GM12878 (cell line): ENCODE measurements at regions not wholly inside any gene's neighbourhood (a gene's known extent, or its start where the extent isn't known, plus 50 kb on each side); places are given as distances from the start of the nearest gene placed in this dataset.
A peak's percentile ranks its signal among the peaks of the same experiment; 100 is the strongest.

Source experiments
- CBX5 ChIP-seq: sonication (generic); IDR thresholded peaks from 2 replicates; pipeline ENCODE4 v1.6.1; 2016; ENCODE audit warnings: low read depth, moderate library complexity, mild to moderate bottlenecking, inconsistent platforms
- CEBPB ChIP-seq, 2 experiments: fragments of 150-350 bp in 1 of 2; IDR thresholded peaks; 2 replicates each; pipeline ENCODE4 v1.6.1; 2012 to 2014; ENCODE audit warnings: low read depth in 2 of 2, low read length in 2 of 2, borderline replicate concordance in 1 of 2, inconsistent platforms in 1 of 2
- CHD1 ChIP-seq: IDR thresholded peaks from 2 replicates; pipeline ENCODE4 v1.6.1; 2012; ENCODE audit warnings: low read depth, low read length, improper control_type of control experiment
- EGR1 ChIP-seq, 2 experiments: IDR thresholded peaks; 1 replicate in 1 of 2; 2 replicates in 1 of 2; pipeline ENCODE4 v1.6.1; 2011 to 2012; ENCODE audit warnings: low read depth in 2 of 2, low read length in 2 of 2, borderline replicate concordance in 1 of 2, mild to moderate bottlenecking in 1 of 2, moderate library complexity in 1 of 2
- HDAC2 ChIP-seq: fragments of 200-600 bp; sonication (generic); IDR thresholded peaks from 2 replicates; pipeline ENCODE4 v1.6.1; 2017
- HDAC6 ChIP-seq: fragments of 200-600 bp; sonication (generic); IDR thresholded peaks from one replicate; pipeline ENCODE4 v1.8.0; 2017; ENCODE audit warnings: antibody characterized with exemption; ENCODE audit not compliant: unreplicated experiment
- IKZF2 ChIP-seq, 2 experiments: fragments of 450-650 bp; IDR thresholded peaks; 2 replicates each; pipeline ENCODE4 v1.6.1; 2017; ENCODE audit warnings: mild to moderate bottlenecking in 2 of 2, moderate library complexity in 2 of 2
- IRF4 ChIP-seq: IDR thresholded peaks from 2 replicates; pipeline ENCODE4 v1.6.1; 2011; ENCODE audit warnings: low read depth, low read length
- JUNB ChIP-seq: IDR thresholded peaks from 2 replicates; pipeline ENCODE4 v1.6.1; 2016; ENCODE audit warnings: antibody characterized with exemption, mild to moderate bottlenecking
- LARP7 ChIP-seq: fragments of 450-650 bp; IDR thresholded peaks from 2 replicates; pipeline ENCODE4 v1.6.1; 2017; ENCODE audit warnings: mild to moderate bottlenecking
- MTA2 ChIP-seq: fragments of 450-650 bp; IDR thresholded peaks from 2 replicates; pipeline ENCODE4 v1.6.1; 2016; ENCODE audit warnings: low read depth, mild to moderate bottlenecking, moderate library complexity
- NBN ChIP-seq: fragments of 450-650 bp; IDR thresholded peaks from 2 replicates; pipeline ENCODE4 v1.6.1; 2016
- STAT1 ChIP-seq: fragments of 450-650 bp; conservative IDR thresholded peaks from 2 replicates; pipeline ENCODE4 v1.6.1; 2014; ENCODE audit warnings: antibody characterized with exemption, mild to moderate bottlenecking
- TBL1XR1 ChIP-seq: IDR thresholded peaks from 2 replicates; pipeline ENCODE4 v1.6.1; 2012; ENCODE audit warnings: low read depth, low read length, improper control_type of control experiment
- TCF12 ChIP-seq: IDR thresholded peaks from 2 replicates; pipeline ENCODE4 v1.6.1; 2011; ENCODE audit warnings: low read depth, mild to moderate bottlenecking, low read length
- TCF3 ChIP-seq: IDR thresholded peaks from 2 replicates; pipeline ENCODE4 v1.6.1; 2012; ENCODE audit warnings: low read depth, mild to moderate bottlenecking, low read length, borderline replicate concordance; ENCODE audit not compliant: insufficient read depth
- ZNF217 ChIP-seq: fragments of 450-650 bp; IDR thresholded peaks from 2 replicates; pipeline ENCODE4 v1.6.1; 2017; ENCODE audit warnings: antibody characterized with exemption, mild to moderate bottlenecking
- TF ChIP-seq, protein P1 (sequence below): fragments of 450-650 bp; conservative IDR thresholded peaks from 2 replicates; pipeline ENCODE4 v1.6.1; 2017; ENCODE audit warnings: mild to moderate bottlenecking, moderate library complexity
- TF ChIP-seq, protein P2 (sequence below): IDR thresholded peaks from 2 replicates; pipeline ENCODE4 v1.6.1; 2012; ENCODE audit warnings: mild to moderate bottlenecking, low read depth, low read length
- TF ChIP-seq, protein P3 (sequence below): IDR thresholded peaks from 2 replicates; pipeline ENCODE4 v1.6.1; 2012; ENCODE audit warnings: low read depth, low read length, improper control_type of control experiment
- TF ChIP-seq, protein P4 (sequence below): fragments of 450-650 bp; IDR thresholded peaks from 2 replicates; pipeline ENCODE4 v1.6.1; 2016; ENCODE audit warnings: mild to moderate bottlenecking
- TF ChIP-seq, protein P5 (sequence below): fragments of 450-650 bp; IDR thresholded peaks from 2 replicates; pipeline ENCODE4 v1.6.1; 2017; ENCODE audit warnings: mild to moderate bottlenecking

DNA sequence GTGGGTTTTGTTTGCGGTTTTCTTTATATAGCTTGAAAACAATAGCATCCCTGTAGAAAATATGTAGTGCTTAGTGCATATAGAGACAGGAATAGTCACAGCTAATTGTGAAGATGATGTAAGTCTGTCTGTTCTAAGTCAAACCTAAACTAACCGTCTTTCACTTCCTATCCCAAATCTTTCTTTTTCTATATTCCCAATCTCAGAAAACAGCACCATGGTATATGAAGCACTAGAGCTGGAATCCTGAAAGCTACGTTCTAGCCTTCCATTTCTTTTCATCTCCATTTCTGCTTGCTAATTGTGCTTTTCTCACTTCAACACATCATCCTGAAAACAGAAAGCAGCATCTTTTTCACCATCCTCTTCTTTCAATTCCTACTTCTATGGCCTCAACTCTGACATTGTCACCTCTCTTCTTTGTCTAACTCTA, 1235.5 kb downstream of the ROBO2 start (continued):
- TF ChIP-seq, protein P1, sequence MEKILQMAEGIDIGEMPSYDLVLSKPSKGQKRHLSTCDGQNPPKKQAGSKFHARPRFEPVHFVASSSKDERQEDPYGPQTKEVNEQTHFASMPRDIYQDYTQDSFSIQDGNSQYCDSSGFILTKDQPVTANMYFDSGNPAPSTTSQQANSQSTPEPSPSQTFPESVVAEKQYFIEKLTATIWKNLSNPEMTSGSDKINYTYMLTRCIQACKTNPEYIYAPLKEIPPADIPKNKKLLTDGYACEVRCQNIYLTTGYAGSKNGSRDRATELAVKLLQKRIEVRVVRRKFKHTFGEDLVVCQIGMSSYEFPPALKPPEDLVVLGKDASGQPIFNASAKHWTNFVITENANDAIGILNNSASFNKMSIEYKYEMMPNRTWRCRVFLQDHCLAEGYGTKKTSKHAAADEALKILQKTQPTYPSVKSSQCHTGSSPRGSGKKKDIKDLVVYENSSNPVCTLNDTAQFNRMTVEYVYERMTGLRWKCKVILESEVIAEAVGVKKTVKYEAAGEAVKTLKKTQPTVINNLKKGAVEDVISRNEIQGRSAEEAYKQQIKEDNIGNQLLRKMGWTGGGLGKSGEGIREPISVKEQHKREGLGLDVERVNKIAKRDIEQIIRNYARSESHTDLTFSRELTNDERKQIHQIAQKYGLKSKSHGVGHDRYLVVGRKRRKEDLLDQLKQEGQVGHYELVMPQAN = no peak
- TF ChIP-seq TCF12 (no peak), IKZF2 (IDR thresholded peaks at IDR 0.05) (peak; percentile 80 to 84), ZNF217 (0 out of 2 replicates have a peak, but pooled peaks have one; percentile 38), JUNB (peak; percentile 73), CEBPB (IDR thresholded peaks at IDR 0.05; ENCODE audit: borderline replicate concordance in 1 of 2, low read depth in 2 of 2, low read length in 2 of 2) (no peak), LARP7 (no peak), TBL1XR1 (no peak), EGR1 (IDR thresholded peaks at IDR 0.05; ENCODE audit: borderline replicate concordance in 1 of 2, low read depth in 2 of 2, low read length in 2 of 2) (no peak), HDAC6 (no peak), HDAC2 (no peak), CBX5 (no peak), NBN (no peak), IRF4 (no peak), TCF3 (no peak), STAT1 (no peak), MTA2 (peak; percentile 71), CHD1 (no peak)
- TF ChIP-seq, protein P2, sequence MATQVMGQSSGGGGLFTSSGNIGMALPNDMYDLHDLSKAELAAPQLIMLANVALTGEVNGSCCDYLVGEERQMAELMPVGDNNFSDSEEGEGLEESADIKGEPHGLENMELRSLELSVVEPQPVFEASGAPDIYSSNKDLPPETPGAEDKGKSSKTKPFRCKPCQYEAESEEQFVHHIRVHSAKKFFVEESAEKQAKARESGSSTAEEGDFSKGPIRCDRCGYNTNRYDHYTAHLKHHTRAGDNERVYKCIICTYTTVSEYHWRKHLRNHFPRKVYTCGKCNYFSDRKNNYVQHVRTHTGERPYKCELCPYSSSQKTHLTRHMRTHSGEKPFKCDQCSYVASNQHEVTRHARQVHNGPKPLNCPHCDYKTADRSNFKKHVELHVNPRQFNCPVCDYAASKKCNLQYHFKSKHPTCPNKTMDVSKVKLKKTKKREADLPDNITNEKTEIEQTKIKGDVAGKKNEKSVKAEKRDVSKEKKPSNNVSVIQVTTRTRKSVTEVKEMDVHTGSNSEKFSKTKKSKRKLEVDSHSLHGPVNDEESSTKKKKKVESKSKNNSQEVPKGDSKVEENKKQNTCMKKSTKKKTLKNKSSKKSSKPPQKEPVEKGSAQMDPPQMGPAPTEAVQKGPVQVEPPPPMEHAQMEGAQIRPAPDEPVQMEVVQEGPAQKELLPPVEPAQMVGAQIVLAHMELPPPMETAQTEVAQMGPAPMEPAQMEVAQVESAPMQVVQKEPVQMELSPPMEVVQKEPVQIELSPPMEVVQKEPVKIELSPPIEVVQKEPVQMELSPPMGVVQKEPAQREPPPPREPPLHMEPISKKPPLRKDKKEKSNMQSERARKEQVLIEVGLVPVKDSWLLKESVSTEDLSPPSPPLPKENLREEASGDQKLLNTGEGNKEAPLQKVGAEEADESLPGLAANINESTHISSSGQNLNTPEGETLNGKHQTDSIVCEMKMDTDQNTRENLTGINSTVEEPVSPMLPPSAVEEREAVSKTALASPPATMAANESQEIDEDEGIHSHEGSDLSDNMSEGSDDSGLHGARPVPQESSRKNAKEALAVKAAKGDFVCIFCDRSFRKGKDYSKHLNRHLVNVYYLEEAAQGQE = no peak
- TF ChIP-seq, protein P3, sequence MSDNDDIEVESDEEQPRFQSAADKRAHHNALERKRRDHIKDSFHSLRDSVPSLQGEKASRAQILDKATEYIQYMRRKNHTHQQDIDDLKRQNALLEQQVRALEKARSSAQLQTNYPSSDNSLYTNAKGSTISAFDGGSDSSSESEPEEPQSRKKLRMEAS = no peak
- TF ChIP-seq, protein P4, sequence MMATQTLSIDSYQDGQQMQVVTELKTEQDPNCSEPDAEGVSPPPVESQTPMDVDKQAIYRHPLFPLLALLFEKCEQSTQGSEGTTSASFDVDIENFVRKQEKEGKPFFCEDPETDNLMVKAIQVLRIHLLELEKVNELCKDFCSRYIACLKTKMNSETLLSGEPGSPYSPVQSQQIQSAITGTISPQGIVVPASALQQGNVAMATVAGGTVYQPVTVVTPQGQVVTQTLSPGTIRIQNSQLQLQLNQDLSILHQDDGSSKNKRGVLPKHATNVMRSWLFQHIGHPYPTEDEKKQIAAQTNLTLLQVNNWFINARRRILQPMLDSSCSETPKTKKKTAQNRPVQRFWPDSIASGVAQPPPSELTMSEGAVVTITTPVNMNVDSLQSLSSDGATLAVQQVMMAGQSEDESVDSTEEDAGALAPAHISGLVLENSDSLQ = no peak
- TF ChIP-seq, protein P5, sequence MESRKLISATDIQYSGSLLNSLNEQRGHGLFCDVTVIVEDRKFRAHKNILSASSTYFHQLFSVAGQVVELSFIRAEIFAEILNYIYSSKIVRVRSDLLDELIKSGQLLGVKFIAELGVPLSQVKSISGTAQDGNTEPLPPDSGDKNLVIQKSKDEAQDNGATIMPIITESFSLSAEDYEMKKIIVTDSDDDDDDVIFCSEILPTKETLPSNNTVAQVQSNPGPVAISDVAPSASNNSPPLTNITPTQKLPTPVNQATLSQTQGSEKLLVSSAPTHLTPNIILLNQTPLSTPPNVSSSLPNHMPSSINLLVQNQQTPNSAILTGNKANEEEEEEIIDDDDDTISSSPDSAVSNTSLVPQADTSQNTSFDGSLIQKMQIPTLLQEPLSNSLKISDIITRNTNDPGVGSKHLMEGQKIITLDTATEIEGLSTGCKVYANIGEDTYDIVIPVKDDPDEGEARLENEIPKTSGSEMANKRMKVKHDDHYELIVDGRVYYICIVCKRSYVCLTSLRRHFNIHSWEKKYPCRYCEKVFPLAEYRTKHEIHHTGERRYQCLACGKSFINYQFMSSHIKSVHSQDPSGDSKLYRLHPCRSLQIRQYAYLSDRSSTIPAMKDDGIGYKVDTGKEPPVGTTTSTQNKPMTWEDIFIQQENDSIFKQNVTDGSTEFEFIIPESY = no peak
